Osteocyte (in vitro differentiated cells): ENCODE measurements at regions not wholly inside any gene's neighbourhood (a gene's known extent, or its start where the extent isn't known, plus 50 kb on each side); places are given as distances from the start of the nearest gene placed in this dataset.

Experiments
- DNase-seq: peaks from one replicate; pipeline ENCODE4 v3.0.0; 2021; ENCODE audit warnings: mixed read lengths; ENCODE audit not compliant: unreplicated experiment; ENCODE audit errors: extremely low spot score
- H3K27ac Mint-ChIP-seq: one replicate; pipeline ENCODE4 v1.8.0; 2021; ENCODE audit warnings: mild to moderate bottlenecking, mixed read lengths; ENCODE audit not compliant: unreplicated experiment
- H3K27me3 Mint-ChIP-seq: one replicate; pipeline ENCODE4 v1.8.0; 2021; ENCODE audit warnings: mixed read lengths; ENCODE audit not compliant: unreplicated experiment
- H3K36me3 Mint-ChIP-seq: one replicate; pipeline ENCODE4 v1.8.0; 2021; ENCODE audit warnings: mixed read lengths; ENCODE audit not compliant: unreplicated experiment
- H3K4me1 Mint-ChIP-seq: one replicate; pipeline ENCODE4 v1.8.0; 2021; ENCODE audit warnings: mixed read lengths; ENCODE audit not compliant: unreplicated experiment
- H3K4me3 Mint-ChIP-seq: one replicate; pipeline ENCODE4 v1.8.0; 2021; ENCODE audit warnings: mild to moderate bottlenecking, moderate library complexity, mixed read lengths; ENCODE audit not compliant: unreplicated experiment
- H3K9me3 Mint-ChIP-seq: one replicate; pipeline ENCODE4 v1.8.0; 2021; ENCODE audit warnings: mixed read lengths; ENCODE audit not compliant: unreplicated experiment
- CTCF ChIP-seq: fragments of 200-600 bp; sonication (generic); IDR thresholded peaks from 2 replicates; pipeline ENCODE4 v1.5.0; 2021; ENCODE audit warnings: antibody characterized with exemption, mild to moderate bottlenecking, moderate library complexity

- TF ChIP-seq CTCF, result no peak
- Mint-ChIP-seq H3K4me1 (no peaks in the 10 kb centered on the region), H3K36me3 (no peaks in the 10 kb centered on the region), H3K9me3 (no peaks in the 10 kb centered on the region), H3K27ac (no peak overlapping the region), H3K27me3 (no peaks in the 10 kb centered on the region), H3K4me3 (no peak overlapping the region)
- DNase-seq, result no peak
Observed at GRCh38 chr13:73464758-73465616, 406.2 kb downstream of the KLF5 start.

GRCh38 chr13:73462241-73462640 is 403.4 kb downstream of the KLF5 start:
- H3K36me3 Mint-ChIP-seq, result no peaks in the 10 kb centered on the region
- H3K4me1 Mint-ChIP-seq, result no peaks in the 10 kb centered on the region
- H3K27me3 Mint-ChIP-seq, result no peaks in the 10 kb centered on the region
- no peak for TF ChIP-seq CTCF
- H3K9me3 Mint-ChIP-seq, result peaks cover 7% of the 10 kb centered on the region
- no peak overlapping the region for H3K27ac Mint-ChIP-seq
- H3K4me3 Mint-ChIP-seq, result no peak overlapping the region
- DNase-seq, result no peak

- H3K9me3 Mint-ChIP-seq, result peaks cover 12% of the 10 kb centered on the region
- no peak overlapping the region for H3K4me3 Mint-ChIP-seq
Observed at GRCh38 chr13:73451221-73452029, 392.6 kb downstream of the KLF5 start.

GRCh38 chr13:73450583-73450982 is 391.8 kb downstream of the KLF5 start:
- Mint-ChIP-seq H3K27me3 (no peaks in the 10 kb centered on the region), H3K4me3 (no peak overlapping the region), H3K36me3 (no peaks in the 10 kb centered on the region), H3K4me1 (no peaks in the 10 kb centered on the region), H3K9me3 (peaks cover 9% of the 10 kb centered on the region), H3K27ac (no peak overlapping the region)
- TF ChIP-seq CTCF, result no peak
- no peak for DNase-seq

More at GRCh38 chr13:73451221-73452029, 392.6 kb downstream of the KLF5 start:
- H3K27me3 Mint-ChIP-seq, result no peaks in the 10 kb centered on the region
- TF ChIP-seq CTCF, result no peak
- DNase-seq, result no peak
- H3K4me1 Mint-ChIP-seq, result no peaks in the 10 kb centered on the region
- H3K27ac Mint-ChIP-seq, result no peak overlapping the region
- H3K36me3 Mint-ChIP-seq, result no peaks in the 10 kb centered on the region

GRCh38 chr13:73449252-73449651 is 390.4 kb downstream of the KLF5 start:
- Mint-ChIP-seq H3K36me3 (no peaks in the 10 kb centered on the region), H3K9me3 (peaks cover 6% of the 10 kb centered on the region)
- no peak for DNase-seq

More at GRCh38 chr13:73449252-73449651, 390.4 kb downstream of the KLF5 start:
- Mint-ChIP-seq H3K27ac (no peak overlapping the region), H3K4me1 (no peaks in the 10 kb centered on the region), H3K4me3 (no peak overlapping the region), H3K27me3 (no peaks in the 10 kb centered on the region)
- TF ChIP-seq CTCF, result no peak
